ENCODE measurements at regions not wholly inside any gene's neighbourhood (a gene's known extent, or its start where the extent isn't known, plus 50 kb on each side); places are given as distances from the start of the nearest gene placed in this dataset.
A peak's percentile ranks its signal among the peaks of the same experiment; 100 is the strongest.
"Not testable (repeated sequence)": the region's sequence is repeated elsewhere in the genome, so short reads cannot be mapped to it uniquely, and the experiment has no call there.

- no peak for DNase-seq
Measured at GRCh38 chr2:200177971-200178911, 128.3 kb upstream of the SPATS2L start.

GRCh38 chr2:200179151-200179550 is 127.3 kb upstream of the SPATS2L start:
- DNase-seq = no peak

- DNase-seq = no peak
Measured at GRCh38 chr2:200180943-200181342, 125.5 kb upstream of the SPATS2L start.

- DNase-seq = no peak
Measured at GRCh38 chr2:200181755-200182154, 124.7 kb upstream of the SPATS2L start.

GRCh38 chr2:200184748-200185627 is 121.5 kb upstream of the SPATS2L start:
- no peak for DNase-seq

- DNase-seq = no peak
Measured at GRCh38 chr2:200185628-200186000, 120.9 kb upstream of the SPATS2L start.

GRCh38 chr2:200186002-200186401 is 120.5 kb upstream of the SPATS2L start:
- DNase-seq = no peak

- DNase-seq = no peak
Measured at GRCh38 chr2:200188876-200189275, 117.6 kb upstream of the SPATS2L start.

GRCh38 chr2:200189964-200190363 is 116.5 kb upstream of the SPATS2L start:
- no peak for DNase-seq

- DNase-seq = no peak
Measured at GRCh38 chr2:200193331-200193730, 113.2 kb upstream of the SPATS2L start.

- no peak for DNase-seq
Measured at GRCh38 chr2:200193791-200194190, 112.7 kb upstream of the SPATS2L start.

- no peak for DNase-seq
Measured at GRCh38 chr2:200194746-200195145, 111.7 kb upstream of the SPATS2L start.

GRCh38 chr2:200199005-200199404 is 107.5 kb upstream of the SPATS2L start:
- DNase-seq = peak; percentile 12

- DNase-seq = no peak
Measured at GRCh38 chr2:200199576-200200263, 106.8 kb upstream of the SPATS2L start.

- not testable (repeated sequence) for DNase-seq
Measured at GRCh38 chr2:200201839-200202238, 104.7 kb upstream of the SPATS2L start.

- DNase-seq = no peak
Measured at GRCh38 chr2:200203381-200203827, 103.1 kb upstream of the SPATS2L start.

GRCh38 chr2:200208041-200208440 is 98.5 kb upstream of the SPATS2L start:
- no peak for DNase-seq

GRCh38 chr2:200209030-200209429 is 97.5 kb upstream of the SPATS2L start:
- DNase-seq = no peak

GRCh38 chr2:200211643-200212042 is 94.8 kb upstream of the SPATS2L start:
- DNase-seq = no peak

GRCh38 chr2:200212862-200213425 is 93.5 kb upstream of the SPATS2L start:
- no peak for DNase-seq

- no peak for DNase-seq
Measured at GRCh38 chr2:200216310-200216709, 90.2 kb upstream of the SPATS2L start.

GRCh38 chr2:200217320-200217719 is 89.2 kb upstream of the SPATS2L start:
- DNase-seq = no peak

- no peak for DNase-seq
Measured at GRCh38 chr2:200218645-200219044, 87.8 kb upstream of the SPATS2L start.

Data from GDM1 (cell line).